Activated CD8-positive, alpha-beta memory T cell treated with anti-CD3 and anti-CD28 coated beads, Interleukin-2, amount 10 ng/mL, durations not matched to agents 7 days and 5 days (primary cell): ENCODE measurements at regions not wholly inside any gene's neighbourhood (a gene's known extent, or its start where the extent isn't known, plus 50 kb on each side); places are given as distances from the start of the nearest gene placed in this dataset.

Experiments used
- ATAC-seq: fragments of 150-1000 bp; cut with Tn5 transposase; one replicate; pipeline ENCODE4 v1.10.0; 2021; ENCODE audit warnings: moderate library complexity
- CTCF ChIA-PET: fragments of 350-600 bp; sonication (Branson Sonifier 250); formaldehyde crosslinking; loops from one replicate; lab custom pipeline; 2021; ENCODE audit warnings: antibody characterized with exemption; lab: Charles Lee
- DNase-seq: peaks from one replicate; pipeline ENCODE4 v3.0.0-alpha.2; 2020
- H3K27ac Mint-ChIP-seq: one replicate; pipeline ENCODE4 v1.8.0; 2021; ENCODE audit warnings: mild to moderate bottlenecking, mixed read lengths
- H3K27me3 Mint-ChIP-seq: one replicate; pipeline ENCODE4 v1.8.0; 2021; ENCODE audit warnings: mixed read lengths
- H3K36me3 Mint-ChIP-seq: one replicate; pipeline ENCODE4 v1.8.0; 2021; ENCODE audit warnings: mild to moderate bottlenecking, mixed read lengths
- H3K4me1 Mint-ChIP-seq: one replicate; pipeline ENCODE4 v1.8.0; 2021; ENCODE audit warnings: mixed read lengths
- H3K4me3 Mint-ChIP-seq: one replicate; pipeline ENCODE4 v1.8.0; 2021; ENCODE audit warnings: mild to moderate bottlenecking, moderate library complexity, mixed read lengths
- H3K9me3 Mint-ChIP-seq: one replicate; pipeline ENCODE4 v1.8.0; 2022; ENCODE audit warnings: low read depth, mixed read lengths

- no peak overlapping the region for H3K4me3 Mint-ChIP-seq
- H3K27ac Mint-ChIP-seq, result no peak overlapping the region
- no peaks in the 10 kb centered on the region for H3K27me3 Mint-ChIP-seq
- CTCF ChIA-PET, result no interaction called here
- no peaks in the 10 kb centered on the region for H3K4me1 Mint-ChIP-seq
- no peak for ATAC-seq
- H3K36me3 Mint-ChIP-seq, result no peaks in the 10 kb centered on the region
- DNase-seq, result no peak
- no peaks in the 10 kb centered on the region for H3K9me3 Mint-ChIP-seq
These were observed 367.2 kb upstream of the AGTR1 start for GRCh38 chr3:148330542-148330941.

- Mint-ChIP-seq H3K9me3 (no peaks in the 10 kb centered on the region), H3K27ac (no peak overlapping the region), H3K27me3 (no peaks in the 10 kb centered on the region), H3K36me3 (no peaks in the 10 kb centered on the region), H3K4me1 (no peaks in the 10 kb centered on the region), H3K4me3 (no peak overlapping the region)
- no peak for ATAC-seq
- CTCF ChIA-PET, result no interaction called here
- no peak for DNase-seq
These were observed 366.4 kb upstream of the AGTR1 start for GRCh38 chr3:148331081-148331846.

GRCh38 chr3:148332509-148332908 is 365.2 kb upstream of the AGTR1 start:
- Mint-ChIP-seq H3K27me3 (no peaks in the 10 kb centered on the region), H3K9me3 (no peaks in the 10 kb centered on the region), H3K36me3 (no peaks in the 10 kb centered on the region), H3K27ac (no peak overlapping the region), H3K4me3 (no peak overlapping the region), H3K4me1 (no peaks in the 10 kb centered on the region)
- DNase-seq, result no peak
- ATAC-seq, result no peak
- CTCF ChIA-PET, result interaction anchor here (0.8 kb wide), 1 partner anchor 53 kb away, joined by 3 read pairs; no protein-coding TSS in a partner anchor

- Mint-ChIP-seq H3K27ac (no peak overlapping the region), H3K9me3 (no peaks in the 10 kb centered on the region), H3K27me3 (no peaks in the 10 kb centered on the region), H3K4me1 (no peaks in the 10 kb centered on the region), H3K36me3 (no peaks in the 10 kb centered on the region), H3K4me3 (no peak overlapping the region)
- CTCF ChIA-PET, result interaction anchor here (0.8 kb wide), 1 partner anchor 53 kb away, joined by 3 read pairs; no protein-coding TSS in a partner anchor
- no peak for ATAC-seq
- no peak for DNase-seq
These were observed 364.6 kb upstream of the AGTR1 start for GRCh38 chr3:148333091-148333490.

GRCh38 chr3:148335612-148336011 is 362.1 kb upstream of the AGTR1 start:
- Mint-ChIP-seq H3K4me3 (no peak overlapping the region), H3K36me3 (no peaks in the 10 kb centered on the region), H3K9me3 (no peaks in the 10 kb centered on the region), H3K4me1 (no peaks in the 10 kb centered on the region), H3K27ac (no peak overlapping the region), H3K27me3 (no peaks in the 10 kb centered on the region)
- ATAC-seq (no peak), DNase-seq (no peak)
- CTCF ChIA-PET, result no interaction called here

GRCh38 chr3:148343416-148343815 is 354.3 kb upstream of the AGTR1 start:
- Mint-ChIP-seq H3K36me3 (no peaks in the 10 kb centered on the region), H3K27ac (no peak overlapping the region), H3K4me1 (no peaks in the 10 kb centered on the region), H3K9me3 (peaks cover 3% of the 10 kb centered on the region), H3K27me3 (no peaks in the 10 kb centered on the region), H3K4me3 (no peak overlapping the region)
- no peak for ATAC-seq
- no peak for DNase-seq
- CTCF ChIA-PET, result no interaction called here

- DNase-seq, result no peak
- H3K4me1 Mint-ChIP-seq, result no peaks in the 10 kb centered on the region
- H3K36me3 Mint-ChIP-seq, result no peaks in the 10 kb centered on the region
- no peak overlapping the region for H3K4me3 Mint-ChIP-seq
- peaks cover 3% of the 10 kb centered on the region for H3K9me3 Mint-ChIP-seq
- no peaks in the 10 kb centered on the region for H3K27me3 Mint-ChIP-seq
- ATAC-seq, result no peak
- no peak overlapping the region for H3K27ac Mint-ChIP-seq
- CTCF ChIA-PET, result no interaction called here
These were observed 353.2 kb upstream of the AGTR1 start for GRCh38 chr3:148344521-148344920.

- no peak for ATAC-seq
These were observed 337.7 kb upstream of the AGTR1 start for GRCh38 chr3:148360051-148360450.

GRCh38 chr3:148366743-148367410 is 330.8 kb upstream of the AGTR1 start:
- no peak for DNase-seq
- peaks cover 4% of the 10 kb centered on the region for H3K9me3 Mint-ChIP-seq
- ATAC-seq, result no peak
- no peaks in the 10 kb centered on the region for H3K4me1 Mint-ChIP-seq
- CTCF ChIA-PET, result interaction anchor here (0.6 kb wide), 1 partner anchor 942 kb away, joined by 3 read pairs; no protein-coding TSS in a partner anchor
- no peak overlapping the region for H3K4me3 Mint-ChIP-seq
- no peak overlapping the region for H3K27ac Mint-ChIP-seq
- no peaks in the 10 kb centered on the region for H3K27me3 Mint-ChIP-seq
- no peaks in the 10 kb centered on the region for H3K36me3 Mint-ChIP-seq

More at GRCh38 chr3:148360051-148360450, 337.7 kb upstream of the AGTR1 start:
- no peak for DNase-seq
- Mint-ChIP-seq H3K4me3 (no peak overlapping the region), H3K4me1 (no peaks in the 10 kb centered on the region), H3K9me3 (peaks cover 1% of the 10 kb centered on the region), H3K27ac (no peak overlapping the region), H3K27me3 (no peaks in the 10 kb centered on the region), H3K36me3 (no peaks in the 10 kb centered on the region)
- CTCF ChIA-PET, result no interaction called here

GRCh38 chr3:148367756-148368155 is 329.9 kb upstream of the AGTR1 start:
- Mint-ChIP-seq H3K27me3 (no peaks in the 10 kb centered on the region), H3K9me3 (peaks cover 4% of the 10 kb centered on the region), H3K4me3 (no peak overlapping the region), H3K36me3 (no peaks in the 10 kb centered on the region), H3K27ac (no peak overlapping the region), H3K4me1 (no peaks in the 10 kb centered on the region)
- ATAC-seq (no peak), DNase-seq (no peak)
- CTCF ChIA-PET, result no interaction called here

- H3K27me3 Mint-ChIP-seq, result no peaks in the 10 kb centered on the region
- CTCF ChIA-PET, result no interaction called here
These were observed 328.3 kb upstream of the AGTR1 start for GRCh38 chr3:148369381-148369780.

GRCh38 chr3:148372206-148372875 is 325.4 kb upstream of the AGTR1 start:
- ATAC-seq (no peak), DNase-seq (no peak)
- H3K4me3 Mint-ChIP-seq, result no peak overlapping the region
- CTCF ChIA-PET, result no interaction called here
- H3K4me1 Mint-ChIP-seq, result no peaks in the 10 kb centered on the region
- peaks cover 4% of the 10 kb centered on the region for H3K9me3 Mint-ChIP-seq
- H3K27ac Mint-ChIP-seq, result no peak overlapping the region
- no peaks in the 10 kb centered on the region for H3K27me3 Mint-ChIP-seq
- H3K36me3 Mint-ChIP-seq, result no peaks in the 10 kb centered on the region

More at GRCh38 chr3:148369381-148369780, 328.3 kb upstream of the AGTR1 start:
- Mint-ChIP-seq H3K27ac (no peak overlapping the region), H3K9me3 (peaks cover 4% of the 10 kb centered on the region), H3K4me1 (no peaks in the 10 kb centered on the region), H3K4me3 (no peak overlapping the region), H3K36me3 (no peaks in the 10 kb centered on the region)
- ATAC-seq (no peak), DNase-seq (no peak)

GRCh38 chr3:148373961-148374360 is 323.7 kb upstream of the AGTR1 start:
- CTCF ChIA-PET, result no interaction called here
- DNase-seq (no peak), ATAC-seq (no peak)
- H3K9me3 Mint-ChIP-seq, result peaks cover 4% of the 10 kb centered on the region
- H3K27ac Mint-ChIP-seq, result no peak overlapping the region
- H3K27me3 Mint-ChIP-seq, result no peaks in the 10 kb centered on the region
- H3K4me1 Mint-ChIP-seq, result no peaks in the 10 kb centered on the region
- no peaks in the 10 kb centered on the region for H3K36me3 Mint-ChIP-seq
- no peak overlapping the region for H3K4me3 Mint-ChIP-seq
